HepG2 (cell line): ENCODE measurements at regions not wholly inside any gene's neighbourhood (a gene's known extent, or its start where the extent isn't known, plus 50 kb on each side); places are given as distances from the start of the nearest gene placed in this dataset.

ENCODE experiments used
- TAF1 ChIP-seq: sonication (generic); formaldehyde crosslinking; IDR thresholded peaks from 2 replicates; pipeline ENCODE4 v1.4.0; 2020; ENCODE audit warnings: missing genetic modification reagents
- ZNF776 ChIP-seq: sonication (generic); formaldehyde crosslinking; IDR thresholded peaks from 2 replicates; pipeline ENCODE4 v1.4.0; 2020; ENCODE audit warnings: mild to moderate bottlenecking, missing genetic modification reagents
- TF ChIP-seq, protein P1 (sequence below), 2 experiments: IDR thresholded peaks; 2 replicates each; pipeline ENCODE4 v1.6.1; 2011 to 2012; ENCODE audit warnings: low read length in 2 of 2, borderline replicate concordance in 1 of 2, low read depth in 1 of 2, mild to moderate bottlenecking in 1 of 2, moderate library complexity in 1 of 2
- TF ChIP-seq, protein P2 (sequence below): sonication (generic); formaldehyde crosslinking; IDR thresholded peaks from 2 replicates; pipeline ENCODE4 v1.4.0; 2020; ENCODE audit warnings: mild to moderate bottlenecking, missing genetic modification reagents

DNA sequence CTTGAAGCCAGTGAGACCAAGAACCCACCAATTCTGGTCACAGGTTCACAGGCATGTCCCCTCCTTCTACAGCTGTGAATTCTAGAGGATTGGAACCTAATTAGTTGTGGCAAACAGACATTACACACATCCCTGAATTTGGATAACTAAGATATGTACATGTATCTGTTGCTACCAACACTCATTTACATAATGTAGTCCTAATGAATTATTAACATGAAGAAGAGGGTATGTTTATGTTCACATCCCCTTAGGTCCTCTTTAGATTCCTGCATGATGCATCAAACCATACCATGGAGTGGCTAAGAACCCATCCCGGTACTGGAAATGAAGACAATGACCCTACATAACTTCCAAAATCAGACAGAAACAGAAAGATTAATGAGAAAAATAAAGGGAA, 326.9 kb upstream of the RBMY1B start:
- TF ChIP-seq, protein P1, sequence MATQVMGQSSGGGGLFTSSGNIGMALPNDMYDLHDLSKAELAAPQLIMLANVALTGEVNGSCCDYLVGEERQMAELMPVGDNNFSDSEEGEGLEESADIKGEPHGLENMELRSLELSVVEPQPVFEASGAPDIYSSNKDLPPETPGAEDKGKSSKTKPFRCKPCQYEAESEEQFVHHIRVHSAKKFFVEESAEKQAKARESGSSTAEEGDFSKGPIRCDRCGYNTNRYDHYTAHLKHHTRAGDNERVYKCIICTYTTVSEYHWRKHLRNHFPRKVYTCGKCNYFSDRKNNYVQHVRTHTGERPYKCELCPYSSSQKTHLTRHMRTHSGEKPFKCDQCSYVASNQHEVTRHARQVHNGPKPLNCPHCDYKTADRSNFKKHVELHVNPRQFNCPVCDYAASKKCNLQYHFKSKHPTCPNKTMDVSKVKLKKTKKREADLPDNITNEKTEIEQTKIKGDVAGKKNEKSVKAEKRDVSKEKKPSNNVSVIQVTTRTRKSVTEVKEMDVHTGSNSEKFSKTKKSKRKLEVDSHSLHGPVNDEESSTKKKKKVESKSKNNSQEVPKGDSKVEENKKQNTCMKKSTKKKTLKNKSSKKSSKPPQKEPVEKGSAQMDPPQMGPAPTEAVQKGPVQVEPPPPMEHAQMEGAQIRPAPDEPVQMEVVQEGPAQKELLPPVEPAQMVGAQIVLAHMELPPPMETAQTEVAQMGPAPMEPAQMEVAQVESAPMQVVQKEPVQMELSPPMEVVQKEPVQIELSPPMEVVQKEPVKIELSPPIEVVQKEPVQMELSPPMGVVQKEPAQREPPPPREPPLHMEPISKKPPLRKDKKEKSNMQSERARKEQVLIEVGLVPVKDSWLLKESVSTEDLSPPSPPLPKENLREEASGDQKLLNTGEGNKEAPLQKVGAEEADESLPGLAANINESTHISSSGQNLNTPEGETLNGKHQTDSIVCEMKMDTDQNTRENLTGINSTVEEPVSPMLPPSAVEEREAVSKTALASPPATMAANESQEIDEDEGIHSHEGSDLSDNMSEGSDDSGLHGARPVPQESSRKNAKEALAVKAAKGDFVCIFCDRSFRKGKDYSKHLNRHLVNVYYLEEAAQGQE (IDR thresholded peaks at IDR 0.05; ENCODE audit: borderline replicate concordance in 1 of 2, low read depth in 1 of 2, low read length in 2 of 2), result no peak
- TF ChIP-seq TAF1 (CRISPR knock-in tag), result no peak
- TF ChIP-seq ZNF776 (CRISPR knock-in tag), result no peak
- TF ChIP-seq, protein P2, sequence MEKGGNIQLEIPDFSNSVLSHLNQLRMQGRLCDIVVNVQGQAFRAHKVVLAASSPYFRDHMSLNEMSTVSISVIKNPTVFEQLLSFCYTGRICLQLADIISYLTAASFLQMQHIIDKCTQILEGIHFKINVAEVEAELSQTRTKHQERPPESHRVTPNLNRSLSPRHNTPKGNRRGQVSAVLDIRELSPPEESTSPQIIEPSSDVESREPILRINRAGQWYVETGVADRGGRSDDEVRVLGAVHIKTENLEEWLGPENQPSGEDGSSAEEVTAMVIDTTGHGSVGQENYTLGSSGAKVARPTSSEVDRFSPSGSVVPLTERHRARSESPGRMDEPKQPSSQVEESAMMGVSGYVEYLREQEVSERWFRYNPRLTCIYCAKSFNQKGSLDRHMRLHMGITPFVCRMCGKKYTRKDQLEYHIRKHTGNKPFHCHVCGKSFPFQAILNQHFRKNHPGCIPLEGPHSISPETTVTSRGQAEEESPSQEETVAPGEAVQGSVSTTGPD (CRISPR knock-in tag), result no peak
